ENCODE measurements at regions not wholly inside any gene's neighbourhood (a gene's known extent, or its start where the extent isn't known, plus 50 kb on each side); places are given as distances from the start of the nearest gene placed in this dataset.

- no peak for DNase-seq
These were observed 53.3 kb upstream of the NXPH1 start for GRCh38 chr7:8380130-8380529.

- no peak for DNase-seq
These were observed 51.2 kb upstream of the NXPH1 start for GRCh38 chr7:8382004-8382730.
